H1 (cell line): ENCODE measurements at regions not wholly inside any gene's neighbourhood (a gene's known extent, or its start where the extent isn't known, plus 50 kb on each side); places are given as distances from the start of the nearest gene placed in this dataset.

Source experiments
- CHD1 ChIP-seq: IDR thresholded peaks from 2 replicates; pipeline ENCODE4 v1.6.1; 2012; ENCODE audit warnings: low read depth, low read length, improper control_type of control experiment
- CTCF ChIP-seq, 3 experiments: IDR thresholded peaks; 1 replicate in 2 of 3; 2 replicates in 1 of 3; pipeline versions ENCODE4 v1.5.1 to v1.6.1; 2011; ENCODE audit warnings: low read length in 3 of 3, mild to moderate bottlenecking in 3 of 3, inconsistent platforms in 2 of 3, low read depth in 1 of 3, moderate library complexity in 1 of 3; ENCODE audit not compliant: insufficient read depth in 1 of 3; ENCODE audit errors: control extremely low read depth in 1 of 3
- EP300 ChIP-seq, 2 experiments: IDR thresholded peaks; 1 replicate in 1 of 2; 2 replicates in 1 of 2; pipeline ENCODE4 v1.6.1; 2011 to 2012; ENCODE audit warnings: low read depth in 2 of 2, low read length in 2 of 2, mild to moderate bottlenecking in 2 of 2, borderline replicate concordance in 1 of 2, inconsistent platforms in 1 of 2, moderate library complexity in 1 of 2
- POLR2A ChIP-seq, 2 experiments: IDR thresholded peaks; 1 replicate in 1 of 2; 2 replicates in 1 of 2; pipeline ENCODE4 v1.6.1; 2011; ENCODE audit warnings: low read depth in 2 of 2, low read length in 2 of 2, mild to moderate bottlenecking in 2 of 2; ENCODE audit errors: control extremely low read depth in 1 of 2
- RAD21 ChIP-seq, 2 experiments: IDR thresholded peaks in 1 of 2; conservative IDR thresholded peaks in 1 of 2; 2 replicates each; pipeline ENCODE4 v1.6.1; 2011; ENCODE audit warnings: low read depth in 2 of 2, low read length in 2 of 2, improper control_type of control experiment in 1 of 2, inconsistent platforms in 1 of 2, mild to moderate bottlenecking in 1 of 2, moderate library complexity in 1 of 2
- TCF12 ChIP-seq: IDR thresholded peaks from 2 replicates; pipeline ENCODE4 v1.6.1; 2011; ENCODE audit warnings: low read depth, mild to moderate bottlenecking, low read length
- ZNF274 ChIP-seq: IDR thresholded peaks from 2 replicates; pipeline ENCODE4 v1.7.0; 2012; ENCODE audit warnings: low read length, borderline replicate concordance; ENCODE audit errors: extremely low read depth

- TF ChIP-seq CTCF (IDR thresholded peaks at IDR 0.05; ENCODE audit: control extremely low read depth in 1 of 3, insufficient read depth in 1 of 3, low read depth in 1 of 3, low read length in 3 of 3): peak; percentile 11 to 62 (median 47); a peak in 3 of 4 replicates
- TF ChIP-seq RAD21 (IDR thresholded peaks at IDR 0.05 in 1 of 2, conservative IDR thresholded peaks at IDR 0.05 in 1 of 2; ENCODE audit: low read depth in 2 of 2, low read length in 2 of 2): peak; percentile 61 to 68
- no peak for TF ChIP-seq CHD1
- TF ChIP-seq EP300 (IDR thresholded peaks at IDR 0.05; ENCODE audit: borderline replicate concordance in 1 of 2, low read depth in 2 of 2, low read length in 2 of 2): no peak
- no peak for TF ChIP-seq TCF12
- TF ChIP-seq ZNF274: no peak
- TF ChIP-seq POLR2A (IDR thresholded peaks at IDR 0.05; ENCODE audit: control extremely low read depth in 1 of 2, low read depth in 2 of 2, low read length in 2 of 2): no peak
Measured at GRCh38 chr6:27752038-27752885, 159.9 kb downstream of the OR2B2 start.
